ENCODE measurements at regions not wholly inside any gene's neighbourhood (a gene's known extent, or its start where the extent isn't known, plus 50 kb on each side); places are given as distances from the start of the nearest gene placed in this dataset.
A peak's percentile ranks its signal among the peaks of the same experiment; 100 is the strongest.
"Not testable (repeated sequence)": the region's sequence is repeated elsewhere in the genome, so short reads cannot be mapped to it uniquely, and the experiment has no call there.

GRCh38 chr12:65668981-65669695 is 155.1 kb upstream of the HMGA2 start:
- H3K27ac ChIP-seq = no peak overlapping the region
- TF ChIP-seq CTCF (conservative IDR thresholded peaks at IDR 0.05) = no peak

- H3K27ac ChIP-seq = no peak overlapping the region
- no peak for TF ChIP-seq CTCF (conservative IDR thresholded peaks at IDR 0.05)
Observed at GRCh38 chr12:65670775-65671174, 153.5 kb upstream of the HMGA2 start.

- TF ChIP-seq CTCF (conservative IDR thresholded peaks at IDR 0.05) = no peak
- H3K27ac ChIP-seq = no peak overlapping the region
Observed at GRCh38 chr12:65672441-65672840, 151.8 kb upstream of the HMGA2 start.

- no peak for TF ChIP-seq CTCF (conservative IDR thresholded peaks at IDR 0.05)
- no peak overlapping the region for H3K27ac ChIP-seq
Observed at GRCh38 chr12:65673156-65673690, 151.1 kb upstream of the HMGA2 start.

- peak; percentile 69 for TF ChIP-seq CTCF (conservative IDR thresholded peaks at IDR 0.05)
- no peak overlapping the region for H3K27ac ChIP-seq
Observed at GRCh38 chr12:65673732-65674131, 150.6 kb upstream of the HMGA2 start.

GRCh38 chr12:65675141-65675621 is 149.1 kb upstream of the HMGA2 start:
- no peak for TF ChIP-seq CTCF (conservative IDR thresholded peaks at IDR 0.05)
- no peak overlapping the region for H3K27ac ChIP-seq

GRCh38 chr12:65678172-65678571 is 146.1 kb upstream of the HMGA2 start:
- not testable (repeated sequence) for H3K27ac ChIP-seq

GRCh38 chr12:65681226-65681625 is 143.1 kb upstream of the HMGA2 start:
- H3K27ac ChIP-seq = no peak overlapping the region
- no peak for TF ChIP-seq CTCF (conservative IDR thresholded peaks at IDR 0.05)

All from VCaP (cell line).